ENCODE measurements at regions not wholly inside any gene's neighbourhood (a gene's known extent, or its start where the extent isn't known, plus 50 kb on each side); places are given as distances from the start of the nearest gene placed in this dataset.

DNA sequence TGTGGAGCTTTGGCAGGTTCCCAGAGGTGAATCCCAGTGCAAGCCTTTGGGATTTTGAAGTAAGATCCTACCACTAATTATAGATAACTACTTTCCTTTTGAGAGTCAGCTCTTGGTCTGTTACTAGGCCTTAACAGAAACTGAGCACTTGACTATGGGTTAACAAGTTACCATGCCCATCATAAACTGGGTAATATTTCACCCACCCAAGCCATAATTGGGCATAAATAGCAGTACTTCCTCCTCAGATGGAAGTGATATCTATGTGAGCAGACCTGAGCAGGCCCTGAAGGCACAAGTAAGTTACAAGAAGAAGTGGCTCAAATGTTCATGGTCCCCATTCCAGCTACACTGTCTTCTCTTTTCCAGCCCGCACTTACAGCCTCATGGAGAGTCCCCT is 475.9 kb downstream of the LRRIQ3 start:
- no peaks in the 10 kb centered on the region for H3K79me1 ChIP-seq (ENCODE audit: low read length)
- no peak overlapping the region for H3K4ac ChIP-seq (ENCODE audit: low read depth, low read length)
- DNase-seq, result no peak
- no peak overlapping the region for H3K27ac ChIP-seq (ENCODE audit: low read depth, low read length)
- H3K36me3 ChIP-seq (ENCODE audit: control insufficient read depth, insufficient read depth, low read length), result no peaks in the 10 kb centered on the region
- no peak overlapping the region for H3K18ac ChIP-seq (ENCODE audit: low read length)
- no peaks in the 10 kb centered on the region for H3K79me2 ChIP-seq (ENCODE audit: control insufficient read depth, insufficient read depth, low read length)
- no peak overlapping the region for H2BK5ac ChIP-seq (ENCODE audit: low read length)
- WGBS (ENCODE audit: extremely low coverage, insufficient coverage, low lambda C conversion rate), result no CpG with 5 or more reads among the region's 1 CpG
- H3K9ac ChIP-seq (ENCODE audit: low read length), result no peak overlapping the region
- no peak overlapping the region for H4K5ac ChIP-seq (ENCODE audit: low read length)
- no peak overlapping the region for H3K4me3 ChIP-seq (ENCODE audit: low read length)
- no peaks in the 10 kb centered on the region for H3K27me3 ChIP-seq (ENCODE audit: insufficient read depth, low read length, poor library complexity)
- H2BK120ac ChIP-seq (ENCODE audit: low read depth, low read length), result no peak overlapping the region
- no peak overlapping the region for H3K23ac ChIP-seq (ENCODE audit: low read length)
- no peak overlapping the region for H4K8ac ChIP-seq (ENCODE audit: low read depth, low read length)
- H3K4me1 ChIP-seq (ENCODE audit: control insufficient read depth, low read depth, low read length), result no peaks in the 10 kb centered on the region
- no peak overlapping the region for H3K56ac ChIP-seq (ENCODE audit: low read length)
- no peak overlapping the region for H2AK5ac ChIP-seq (ENCODE audit: low read length)
- H2BK15ac ChIP-seq (replicated peaks; ENCODE audit: low read depth), result no peak overlapping the region
- H3K4me2 ChIP-seq (ENCODE audit: low read length), result no peak overlapping the region

DNA sequence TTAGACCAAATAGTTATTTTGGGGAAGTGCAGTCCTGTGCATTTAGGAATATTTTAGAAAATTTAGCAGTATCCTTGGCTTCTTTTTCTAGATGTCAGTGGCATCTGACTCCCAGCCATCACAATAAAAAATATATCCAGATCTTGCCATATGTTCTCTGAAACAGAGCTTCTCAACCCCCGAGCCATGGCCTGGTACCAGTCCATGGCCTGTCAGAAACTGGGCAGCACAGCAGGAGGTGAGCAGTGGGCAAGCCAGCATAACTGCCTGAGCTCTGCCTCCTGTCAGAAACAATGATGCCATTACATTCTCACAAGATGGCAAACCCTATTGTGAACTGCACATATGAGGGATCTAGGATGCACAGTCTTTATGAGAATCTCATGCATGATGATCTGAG is 480.0 kb downstream of the LRRIQ3 start:
- H2BK120ac ChIP-seq (ENCODE audit: low read depth, low read length), result no peak overlapping the region
- H2AK5ac ChIP-seq (ENCODE audit: low read length), result no peak overlapping the region
- no peak overlapping the region for H3K4ac ChIP-seq (ENCODE audit: low read depth, low read length)
- no peak overlapping the region for H4K5ac ChIP-seq (ENCODE audit: low read length)
- no peak overlapping the region for H4K8ac ChIP-seq (ENCODE audit: low read depth, low read length)
- no peak overlapping the region for H2BK5ac ChIP-seq (ENCODE audit: low read length)
- H3K23ac ChIP-seq (ENCODE audit: low read length), result no peak overlapping the region
- H3K56ac ChIP-seq (ENCODE audit: low read length), result no peak overlapping the region
- no peaks in the 10 kb centered on the region for H3K79me1 ChIP-seq (ENCODE audit: low read length)
- H3K36me3 ChIP-seq (ENCODE audit: control insufficient read depth, insufficient read depth, low read length), result no peaks in the 10 kb centered on the region
- WGBS (ENCODE audit: extremely low coverage, insufficient coverage, low lambda C conversion rate), result no CpG with 5 or more reads among the region's 1 CpG
- H3K79me2 ChIP-seq (ENCODE audit: control insufficient read depth, insufficient read depth, low read length), result no peaks in the 10 kb centered on the region
- no peak overlapping the region for H3K27ac ChIP-seq (ENCODE audit: low read depth, low read length)
- no peaks in the 10 kb centered on the region for H3K4me1 ChIP-seq (ENCODE audit: control insufficient read depth, low read depth, low read length)
- H3K18ac ChIP-seq (ENCODE audit: low read length), result no peak overlapping the region
- H3K4me3 ChIP-seq (ENCODE audit: low read length), result no peak overlapping the region
- no peak overlapping the region for H2BK15ac ChIP-seq (replicated peaks; ENCODE audit: low read depth)
- H3K27me3 ChIP-seq (ENCODE audit: insufficient read depth, low read length, poor library complexity), result no peaks in the 10 kb centered on the region
- H3K9ac ChIP-seq (ENCODE audit: low read length), result no peak overlapping the region
- H3K4me2 ChIP-seq (ENCODE audit: low read length), result no peak overlapping the region
- no peak for DNase-seq

DNA sequence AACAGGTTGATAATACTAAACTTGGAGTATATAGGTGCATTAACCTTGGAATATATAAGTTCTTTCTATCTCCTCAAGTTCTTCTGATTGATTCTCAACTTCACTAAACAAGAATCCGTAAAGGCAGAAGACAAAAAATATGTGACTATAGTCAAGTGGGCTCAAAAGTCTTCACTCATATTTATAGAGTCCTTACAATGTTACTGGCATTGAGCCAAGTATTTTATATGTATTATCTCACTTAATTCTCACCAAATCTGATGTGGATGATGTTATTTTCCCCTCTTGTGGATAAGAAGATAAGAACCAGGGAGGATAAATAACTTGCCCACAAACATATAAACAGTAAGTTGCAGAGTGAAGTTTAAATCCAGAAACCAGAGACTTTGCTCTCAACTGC is 486.9 kb downstream of the LRRIQ3 start:
- Histone ChIP-seq H3K4me1 (ENCODE audit: control insufficient read depth, low read depth, low read length) (no peaks in the 10 kb centered on the region), H4K5ac (ENCODE audit: low read length) (no peak overlapping the region), H3K4me3 (ENCODE audit: low read length) (no peak overlapping the region), H2BK5ac (ENCODE audit: low read length) (no peak overlapping the region), H3K27me3 (ENCODE audit: insufficient read depth, low read length, poor library complexity) (no peaks in the 10 kb centered on the region), H2BK120ac (ENCODE audit: low read depth, low read length) (no peak overlapping the region), H3K23ac (ENCODE audit: low read length) (no peak overlapping the region), H2BK15ac (replicated peaks; ENCODE audit: low read depth) (no peak overlapping the region), H3K4me2 (ENCODE audit: low read length) (no peak overlapping the region), H3K9ac (ENCODE audit: low read length) (no peak overlapping the region), H3K36me3 (ENCODE audit: control insufficient read depth, insufficient read depth, low read length) (no peaks in the 10 kb centered on the region), H3K79me1 (ENCODE audit: low read length) (no peaks in the 10 kb centered on the region), H3K18ac (ENCODE audit: low read length) (no peak overlapping the region), H3K79me2 (ENCODE audit: control insufficient read depth, insufficient read depth, low read length) (no peaks in the 10 kb centered on the region), H3K4ac (ENCODE audit: low read depth, low read length) (no peak overlapping the region), H4K8ac (ENCODE audit: low read depth, low read length) (no peak overlapping the region), H3K27ac (ENCODE audit: low read depth, low read length) (no peak overlapping the region), H2AK5ac (ENCODE audit: low read length) (no peak overlapping the region), H3K56ac (ENCODE audit: low read length) (no peak overlapping the region)
- no CpG with 5 or more reads among the region's 1 CpG for WGBS (ENCODE audit: extremely low coverage, insufficient coverage, low lambda C conversion rate)
- no peak for DNase-seq

DNA sequence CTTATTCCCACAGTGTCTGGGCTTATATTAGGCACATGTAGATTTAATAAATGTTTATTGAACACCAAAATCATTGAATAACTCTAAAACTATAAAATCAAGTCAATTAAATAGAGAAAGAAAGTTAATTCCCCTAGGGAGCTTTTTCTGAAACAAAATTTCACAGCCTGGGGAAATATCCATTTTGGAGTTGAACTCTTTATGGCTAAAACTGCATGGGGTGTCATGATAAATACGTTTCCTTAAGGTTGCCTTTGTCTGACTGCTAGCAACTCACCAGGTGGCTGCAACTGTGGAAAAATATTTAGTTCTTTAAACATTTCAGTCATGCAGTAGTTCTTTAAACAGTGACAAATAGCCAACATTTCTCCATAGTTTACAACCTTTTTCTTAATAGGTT is 496.1 kb downstream of the LRRIQ3 start:
- no peak overlapping the region for H2BK15ac ChIP-seq (replicated peaks; ENCODE audit: low read depth)
- H2BK5ac ChIP-seq (ENCODE audit: low read length), result no peak overlapping the region
- H3K4ac ChIP-seq (ENCODE audit: low read depth, low read length), result no peak overlapping the region
- no peak overlapping the region for H3K27ac ChIP-seq (ENCODE audit: low read depth, low read length)
- DNase-seq, result no peak
- no peak overlapping the region for H4K8ac ChIP-seq (ENCODE audit: low read depth, low read length)
- no peak overlapping the region for H4K5ac ChIP-seq (ENCODE audit: low read length)
- WGBS (ENCODE audit: extremely low coverage, insufficient coverage, low lambda C conversion rate), result no CpG with 5 or more reads among the region's 1 CpG
- H3K79me1 ChIP-seq (ENCODE audit: low read length), result no peaks in the 10 kb centered on the region
- no peaks in the 10 kb centered on the region for H3K79me2 ChIP-seq (ENCODE audit: control insufficient read depth, insufficient read depth, low read length)
- H3K56ac ChIP-seq (ENCODE audit: low read length), result no peak overlapping the region
- H3K9ac ChIP-seq (ENCODE audit: low read length), result no peak overlapping the region
- no peak overlapping the region for H3K18ac ChIP-seq (ENCODE audit: low read length)
- H3K27me3 ChIP-seq (ENCODE audit: insufficient read depth, low read length, poor library complexity), result peaks cover 2% of the 10 kb centered on the region
- no peak overlapping the region for H3K4me3 ChIP-seq (ENCODE audit: low read length)
- no peak overlapping the region for H2BK120ac ChIP-seq (ENCODE audit: low read depth, low read length)
- H3K4me1 ChIP-seq (ENCODE audit: control insufficient read depth, low read depth, low read length), result no peaks in the 10 kb centered on the region
- H3K36me3 ChIP-seq (ENCODE audit: control insufficient read depth, insufficient read depth, low read length), result no peaks in the 10 kb centered on the region
- no peak overlapping the region for H2AK5ac ChIP-seq (ENCODE audit: low read length)
- no peak overlapping the region for H3K4me2 ChIP-seq (ENCODE audit: low read length)
- H3K23ac ChIP-seq (ENCODE audit: low read length), result no peak overlapping the region

DNA sequence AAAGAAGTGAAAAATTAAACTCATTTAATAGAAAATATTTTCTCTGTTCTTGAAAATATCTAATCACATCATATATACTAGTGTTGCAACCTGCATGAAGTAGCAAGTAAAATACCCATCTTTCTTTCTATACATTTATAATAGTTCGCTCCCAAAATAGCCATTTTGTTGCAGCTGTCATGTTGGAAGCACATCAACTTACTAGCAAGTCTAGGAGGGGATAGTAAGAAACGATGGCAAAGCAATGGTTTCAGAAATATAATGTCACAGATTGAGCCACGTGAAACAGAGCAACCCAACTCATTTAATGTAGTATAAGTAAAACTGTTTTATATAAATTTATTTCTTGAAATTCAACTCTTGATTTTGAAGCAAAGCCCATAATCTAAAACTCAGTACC is 521.8 kb downstream of the LRRIQ3 start:
- H3K18ac ChIP-seq (ENCODE audit: low read length), result no peak overlapping the region

DNA sequence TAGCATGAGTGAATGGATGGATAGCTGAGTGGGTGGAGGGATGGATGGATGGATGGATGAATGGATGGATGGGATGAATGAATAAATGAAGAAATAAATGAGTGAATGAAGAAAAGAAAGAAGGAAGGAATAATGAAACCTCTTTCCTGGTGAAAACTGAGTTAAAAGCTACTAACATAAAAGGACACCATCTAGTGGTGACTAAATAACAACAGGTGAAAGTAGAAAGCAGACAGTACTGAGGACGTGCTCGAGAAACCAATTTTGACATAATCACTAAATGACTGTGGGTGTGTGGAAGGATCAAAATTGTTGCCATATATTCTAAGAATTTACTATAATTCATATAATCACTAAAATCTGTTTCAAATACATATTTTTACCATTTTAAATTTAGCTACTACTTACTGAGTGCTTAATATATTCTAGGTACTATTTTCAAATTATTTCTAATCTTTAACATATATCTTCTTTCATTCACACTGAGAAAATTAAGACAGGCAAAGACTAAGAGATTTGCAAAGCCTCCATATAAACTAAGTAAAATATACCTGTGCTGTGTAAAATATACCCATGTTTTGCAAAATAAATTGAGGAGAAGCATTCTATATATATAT is 522.9 kb downstream of the LRRIQ3 start:
- Histone ChIP-seq H2BK120ac (ENCODE audit: low read depth, low read length) (no peak overlapping the region), H2AK5ac (ENCODE audit: low read length) (no peak overlapping the region), H3K4me3 (ENCODE audit: low read length) (no peak overlapping the region), H3K9ac (ENCODE audit: low read length) (no peak overlapping the region), H3K23ac (ENCODE audit: low read length) (no peak overlapping the region), H3K56ac (ENCODE audit: low read length) (no peak overlapping the region), H4K8ac (ENCODE audit: low read depth, low read length) (no peak overlapping the region), H2BK5ac (ENCODE audit: low read length) (no peak overlapping the region), H4K5ac (ENCODE audit: low read length) (no peak overlapping the region), H2BK15ac (replicated peaks; ENCODE audit: low read depth) (no peak overlapping the region), H3K79me2 (ENCODE audit: control insufficient read depth, insufficient read depth, low read length) (no peaks in the 10 kb centered on the region), H3K27me3 (ENCODE audit: insufficient read depth, low read length, poor library complexity) (no peaks in the 10 kb centered on the region), H3K4ac (ENCODE audit: low read depth, low read length) (no peak overlapping the region), H3K36me3 (ENCODE audit: control insufficient read depth, insufficient read depth, low read length) (no peaks in the 10 kb centered on the region), H3K18ac (ENCODE audit: low read length) (no peak overlapping the region), H3K79me1 (ENCODE audit: low read length) (no peaks in the 10 kb centered on the region), H3K4me1 (ENCODE audit: control insufficient read depth, low read depth, low read length) (no peaks in the 10 kb centered on the region), H3K4me2 (ENCODE audit: low read length) (no peak overlapping the region), H3K27ac (ENCODE audit: low read depth, low read length) (no peak overlapping the region)
- WGBS (ENCODE audit: extremely low coverage, insufficient coverage, low lambda C conversion rate), result no CpG with 5 or more reads among the region's 2 CpGs
- peak; percentile 25 for DNase-seq

More for the DNA sequence above, 521.8 kb downstream of the LRRIQ3 start:
- H4K8ac ChIP-seq (ENCODE audit: low read depth, low read length), result no peak overlapping the region
- H3K27me3 ChIP-seq (ENCODE audit: insufficient read depth, low read length, poor library complexity), result no peaks in the 10 kb centered on the region
- no peaks in the 10 kb centered on the region for H3K79me1 ChIP-seq (ENCODE audit: low read length)
- H3K4me1 ChIP-seq (ENCODE audit: control insufficient read depth, low read depth, low read length), result no peaks in the 10 kb centered on the region
- no peak overlapping the region for H3K4me2 ChIP-seq (ENCODE audit: low read length)
- no peak overlapping the region for H3K9ac ChIP-seq (ENCODE audit: low read length)
- H2BK120ac ChIP-seq (ENCODE audit: low read depth, low read length), result no peak overlapping the region
- no peak overlapping the region for H3K23ac ChIP-seq (ENCODE audit: low read length)
- no peak overlapping the region for H2BK15ac ChIP-seq (replicated peaks; ENCODE audit: low read depth)
- no peak overlapping the region for H3K27ac ChIP-seq (ENCODE audit: low read depth, low read length)
- H3K79me2 ChIP-seq (ENCODE audit: control insufficient read depth, insufficient read depth, low read length), result no peaks in the 10 kb centered on the region
- no peak overlapping the region for H2AK5ac ChIP-seq (ENCODE audit: low read length)
- no peak for DNase-seq
- no peak overlapping the region for H3K4ac ChIP-seq (ENCODE audit: low read depth, low read length)
- no peak overlapping the region for H3K4me3 ChIP-seq (ENCODE audit: low read length)
- H2BK5ac ChIP-seq (ENCODE audit: low read length), result no peak overlapping the region
- no peak overlapping the region for H3K56ac ChIP-seq (ENCODE audit: low read length)
- no peaks in the 10 kb centered on the region for H3K36me3 ChIP-seq (ENCODE audit: control insufficient read depth, insufficient read depth, low read length)
- no CpG with 5 or more reads among the region's 3 CpGs for WGBS (ENCODE audit: extremely low coverage, insufficient coverage, low lambda C conversion rate)
- no peak overlapping the region for H4K5ac ChIP-seq (ENCODE audit: low read length)

All from mesendoderm (in vitro differentiated cells).